ENCODE measurements at regions not wholly inside any gene's neighbourhood (a gene's known extent, or its start where the extent isn't known, plus 50 kb on each side); places are given as distances from the start of the nearest gene placed in this dataset.

DNA sequence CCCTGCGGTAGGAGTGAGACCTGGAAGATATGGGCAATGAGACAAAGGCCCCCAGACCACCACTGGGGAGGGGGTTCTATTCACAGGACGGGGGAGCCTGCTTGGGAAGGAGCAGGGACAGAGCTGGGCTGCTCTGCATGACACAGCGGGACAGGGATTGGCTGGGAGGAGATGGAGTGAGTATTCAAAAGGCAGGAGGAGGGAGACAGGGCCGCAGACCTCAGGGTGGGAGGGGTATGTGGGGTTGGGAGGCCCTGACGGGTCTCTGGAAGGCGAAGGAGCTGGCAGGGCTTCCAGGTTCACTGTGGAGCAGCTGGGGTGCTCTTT is 60.8 kb upstream of the RPS6KA2 start:
- no peak for DNase-seq

DNA sequence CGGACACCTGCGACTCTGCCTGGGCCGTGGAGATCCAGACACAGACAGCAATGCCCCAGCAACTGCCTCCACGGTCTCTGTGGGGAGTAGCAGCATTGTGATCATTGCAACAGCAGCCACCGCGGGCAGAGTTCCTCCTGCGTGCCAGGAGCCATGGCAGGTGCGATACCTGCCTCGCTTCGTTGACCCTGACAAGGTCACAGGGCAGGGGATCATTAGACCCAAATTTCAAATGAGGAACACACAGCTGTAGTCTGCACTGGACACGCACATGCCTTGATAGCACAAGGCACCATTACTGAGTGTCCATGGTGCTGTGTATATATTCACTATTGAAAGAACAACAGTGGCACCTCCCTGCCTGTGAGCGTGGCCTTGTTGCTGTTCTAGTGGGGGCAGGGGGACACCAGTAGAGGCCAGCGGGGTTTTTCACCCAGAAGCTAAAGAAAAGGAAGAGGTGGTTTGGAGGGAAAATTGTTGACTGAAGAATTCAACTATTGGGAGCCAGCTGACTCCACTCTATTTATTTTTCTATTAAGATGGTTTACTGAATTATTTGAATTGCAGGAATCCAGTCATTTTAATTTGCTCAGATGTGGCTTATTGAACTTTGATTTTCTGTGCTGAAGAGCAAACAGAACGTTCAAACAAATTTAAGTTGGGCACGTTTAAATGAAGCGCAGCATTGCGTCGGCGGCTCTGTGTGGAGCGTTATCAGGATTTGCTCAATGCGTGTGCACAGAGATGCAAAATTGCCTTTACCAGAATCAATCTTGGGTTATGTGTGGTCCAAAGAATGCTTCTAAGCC is 60.2 kb upstream of the RPS6KA2 start:
- DNase-seq, result no peak

GRCh38 chr6:166686317-166686716 is 59.3 kb upstream of the RPS6KA2 start:
- no peak for DNase-seq

DNA sequence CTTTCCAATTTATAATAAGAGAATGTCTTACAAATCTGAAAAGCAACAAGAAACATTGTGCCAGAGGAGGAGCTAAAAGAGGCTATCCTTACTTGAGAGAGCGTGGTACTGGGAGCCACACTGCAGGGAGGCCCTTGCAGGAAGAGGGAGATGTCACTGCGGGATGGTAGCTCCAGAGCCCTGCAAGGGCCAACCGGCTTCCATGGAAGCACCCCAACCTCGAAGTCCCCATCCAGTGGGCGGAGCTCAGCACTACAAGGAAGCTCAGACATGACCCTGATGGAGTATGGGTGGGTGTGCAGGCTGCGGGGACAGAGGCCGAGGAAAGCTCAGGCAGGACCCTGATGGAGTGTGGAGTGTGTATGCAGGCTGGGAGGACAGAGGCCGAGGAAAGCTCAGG is 57.8 kb upstream of the RPS6KA2 start:
- DNase-seq, result no peak

GRCh38 chr6:166684170-166684569 is 57.1 kb upstream of the RPS6KA2 start:
- no peak for DNase-seq

DNA sequence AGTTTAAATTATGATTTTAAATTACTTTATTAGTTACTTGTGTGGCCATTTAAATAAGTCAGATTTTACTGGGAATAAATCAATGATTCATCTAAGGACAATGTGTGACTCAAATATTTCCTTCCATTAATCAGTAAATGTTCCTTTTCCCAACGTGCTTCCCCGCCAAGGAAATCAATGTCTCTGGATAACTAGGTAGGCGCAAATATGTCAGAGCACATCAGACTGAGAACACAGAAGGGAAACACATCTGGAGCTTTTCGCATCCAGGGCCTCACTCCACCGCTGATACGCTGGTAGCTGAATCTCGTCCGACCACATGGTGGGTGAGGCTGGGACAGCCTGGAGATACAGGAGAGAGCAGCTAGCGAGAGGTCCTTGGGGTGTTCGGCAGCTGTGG is 56.4 kb upstream of the RPS6KA2 start:
- no peak for DNase-seq

DNA sequence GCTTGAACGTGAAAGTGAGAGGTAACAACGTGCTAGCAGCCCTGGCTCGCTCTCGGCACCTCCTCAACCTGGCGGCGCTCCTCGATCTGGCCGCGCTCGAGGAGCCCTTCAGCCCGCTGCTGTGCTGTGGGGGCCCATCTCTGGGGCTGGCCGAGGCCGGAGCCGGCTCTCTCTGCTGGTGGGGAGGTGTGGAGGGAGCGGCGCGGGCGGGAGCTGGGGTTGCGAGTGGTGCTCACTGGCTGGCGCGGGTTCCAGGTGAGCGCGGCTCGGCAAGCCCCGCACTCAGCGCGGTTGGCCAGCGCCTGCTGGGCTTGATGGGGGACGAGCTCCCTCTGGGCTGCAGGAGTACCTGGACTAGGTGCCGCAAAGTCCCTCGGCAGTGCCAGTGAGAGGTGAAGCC is 52.5 kb upstream of the RPS6KA2 start:
- no peak for DNase-seq

GRCh38 chr6:166678426-166678825 is 51.4 kb upstream of the RPS6KA2 start:
- DNase-seq, result no peak

- DNase-seq, result no peak
Observed at GRCh38 chr6:166677941-166678340, 50.9 kb upstream of the RPS6KA2 start.
